Mammary epithelial cell (primary cell): ENCODE measurements at regions not wholly inside any gene's neighbourhood (a gene's known extent, or its start where the extent isn't known, plus 50 kb on each side); places are given as distances from the start of the nearest gene placed in this dataset.

Experiments
- CTCF ChIP-seq, 2 donors: IDR thresholded peaks in 1 of 2; conservative IDR thresholded peaks in 1 of 2; 2 replicates each; pipeline ENCODE4 v1.5.1; 2011 to 2012; ENCODE audit warnings: inconsistent platforms in 2 of 2, low read length in 2 of 2, mild to moderate bottlenecking in 2 of 2, control low read depth in 1 of 2, low read depth in 1 of 2; ENCODE audit not compliant: insufficient read depth in 1 of 2; ENCODE audit errors: extremely low read depth in 1 of 2
- EZH2 ChIP-seq: IDR thresholded peaks from 2 replicates; pipeline ENCODE4 v1.6.1; 2012; ENCODE audit warnings: low read length, inconsistent platforms, borderline replicate concordance

GRCh38 chr4:34271479-34272355 is 1972.6 kb downstream of the ARAP2 start:
- TF ChIP-seq CTCF (conservative IDR thresholded peaks at IDR 0.05 in 1 of 2, IDR thresholded peaks at IDR 0.05 in 1 of 2; ENCODE audit: extremely low read depth in 1 of 2, insufficient read depth in 1 of 2, low read depth in 1 of 2, low read length in 2 of 2) (no peak), EZH2 (no peak)
